Uterus (tissue), 3 donors: ENCODE measurements at regions not wholly inside any gene's neighbourhood (a gene's known extent, or its start where the extent isn't known, plus 50 kb on each side); places are given as distances from the start of the nearest gene placed in this dataset.
"Not testable (repeated sequence)": the region's sequence is repeated elsewhere in the genome, so short reads cannot be mapped to it uniquely, and the experiment has no call there.

Experiments used
- DNase-seq, 2 donors: peaks; one replicate each; pipeline ENCODE4 v3.0.0-alpha.2; 2019 to 2020
- H3K27ac ChIP-seq, 2 donors: fragments of 200-600 bp; sonication (generic); 1 replicate in 1 of 2; 2 replicates in 1 of 2; pipeline ENCODE4 v1.5.1; 2016 to 2018
- H3K27me3 ChIP-seq, 2 donors: fragments of 200-600 bp; sonication (generic); one replicate each; pipeline ENCODE4 v1.5.1; 2018 to 2019; ENCODE audit warnings: control low read depth in 1 of 2
- H3K36me3 ChIP-seq, 2 donors: fragments of 200-600 bp; sonication (generic); one replicate each; pipeline ENCODE4 v1.5.1; 2019; ENCODE audit warnings: control low read depth in 1 of 2
- H3K4me1 ChIP-seq, 2 donors: fragments of 200-600 bp; sonication (generic); one replicate each; pipeline ENCODE4 v1.5.1; 2018 to 2019; ENCODE audit warnings: control low read depth in 1 of 2
- H3K4me3 ChIP-seq, 2 donors: fragments of 200-600 bp; sonication (generic); 1 replicate in 1 of 2; 2 replicates in 1 of 2; pipeline ENCODE4 v1.5.1; 2018 to 2019; ENCODE audit warnings: mild to moderate bottlenecking in 1 of 2
- H3K9me3 ChIP-seq, 2 donors: fragments of 200-600 bp; sonication (generic); one replicate each; pipeline ENCODE4 v1.5.1; 2019; ENCODE audit warnings: control low read depth in 1 of 2
- CTCF ChIP-seq, 4 experiments: fragments of 200-600 bp in 2 of 4; fragments of 450-650 bp in 2 of 4; sonication (generic) in 2 of 4; IDR thresholded peaks; one replicate each; pipeline ENCODE4 v1.5.1; 2016 to 2019; ENCODE audit warnings: antibody characterized with exemption in 4 of 4, mild to moderate bottlenecking in 2 of 4, moderate library complexity in 1 of 4
- POLR2A ChIP-seq, 2 donors: fragments of 450-650 bp; IDR thresholded peaks; one replicate each; pipeline ENCODE4 v1.6.1; 2016; ENCODE audit warnings: antibody characterized with exemption in 2 of 2, mild to moderate bottlenecking in 1 of 2, moderate library complexity in 1 of 2
- intact Hi-C: fragments of 100-400 bp; cut with DNase I; formaldehyde crosslinking; loops from one replicate; pipeline ENCODE4 v1.15.1; 2023; ENCODE audit warnings: low total_unique reads
- donor health status: DM: yes; HTN: yes; CAD: no.

- H3K4me3 ChIP-seq: no peak overlapping the region
- H3K36me3 ChIP-seq: no peaks in the 10 kb centered on the region
- no peaks in the 10 kb centered on the region for H3K4me1 ChIP-seq
- no peaks in the 10 kb centered on the region for H3K27me3 ChIP-seq
- intact Hi-C loops: no loop called here
- H3K27ac ChIP-seq: no peak overlapping the region
- TF ChIP-seq CTCF (IDR thresholded peaks at IDR 0.05): no peak
- TF ChIP-seq POLR2A (IDR thresholded peaks at IDR 0.05): no peak
- H3K9me3 ChIP-seq: no peaks in the 10 kb centered on the region
- DNase-seq: no peak
These were observed 160.0 kb upstream of the FBXO33 start for GRCh38 chr14:39592116-39592789.

- H3K27me3 ChIP-seq, H3K4me3 ChIP-seq, H3K4me1 ChIP-seq, H3K36me3 ChIP-seq, intact Hi-C loops, DNase-seq, H3K9me3 ChIP-seq, H3K27ac ChIP-seq: not testable (repeated sequence)
These were observed 157.6 kb upstream of the FBXO33 start for GRCh38 chr14:39589882-39590281.

- Histone ChIP-seq H3K4me1 (no peaks in the 10 kb centered on the region), H3K36me3 (no peaks in the 10 kb centered on the region), H3K27ac (no peak overlapping the region), H3K27me3 (no peaks in the 10 kb centered on the region), H3K9me3 (no peaks in the 10 kb centered on the region), H3K4me3 (no peak overlapping the region)
- TF ChIP-seq POLR2A (IDR thresholded peaks at IDR 0.05) (no peak), CTCF (IDR thresholded peaks at IDR 0.05) (no peak)
- intact Hi-C loops: no loop called here
- DNase-seq: no peak
These were observed 149.9 kb upstream of the FBXO33 start for GRCh38 chr14:39582028-39582654.

- Histone ChIP-seq H3K4me1 (no peaks in the 10 kb centered on the region), H3K4me3 (no peak overlapping the region), H3K27ac (no peak overlapping the region), H3K27me3 (no peaks in the 10 kb centered on the region), H3K36me3 (no peaks in the 10 kb centered on the region), H3K9me3 (no peaks in the 10 kb centered on the region)
- no peak for TF ChIP-seq POLR2A (IDR thresholded peaks at IDR 0.05)
- TF ChIP-seq CTCF (IDR thresholded peaks at IDR 0.05): no peak
- no peak for DNase-seq
- intact Hi-C loops: no loop called here
These were observed 149.2 kb upstream of the FBXO33 start for GRCh38 chr14:39581474-39581873.

- Histone ChIP-seq H3K27ac (no peak overlapping the region), H3K4me1 (no peaks in the 10 kb centered on the region)
These were observed 148.5 kb upstream of the FBXO33 start for GRCh38 chr14:39580696-39581095.

More at GRCh38 chr14:39580696-39581095, 148.5 kb upstream of the FBXO33 start:
- DNase-seq: no peak
- TF ChIP-seq CTCF (IDR thresholded peaks at IDR 0.05): no peak
- TF ChIP-seq POLR2A (IDR thresholded peaks at IDR 0.05): no peak
- no peak overlapping the region for H3K4me3 ChIP-seq
- H3K9me3 ChIP-seq: no peaks in the 10 kb centered on the region
- intact Hi-C loops: no loop called here
- H3K36me3 ChIP-seq: no peaks in the 10 kb centered on the region
- H3K27me3 ChIP-seq: no peaks in the 10 kb centered on the region
